ENCODE measurements at regions not wholly inside any gene's neighbourhood (a gene's known extent, or its start where the extent isn't known, plus 50 kb on each side); places are given as distances from the start of the nearest gene placed in this dataset.
A peak's percentile ranks its signal among the peaks of the same experiment; 100 is the strongest.

DNA sequence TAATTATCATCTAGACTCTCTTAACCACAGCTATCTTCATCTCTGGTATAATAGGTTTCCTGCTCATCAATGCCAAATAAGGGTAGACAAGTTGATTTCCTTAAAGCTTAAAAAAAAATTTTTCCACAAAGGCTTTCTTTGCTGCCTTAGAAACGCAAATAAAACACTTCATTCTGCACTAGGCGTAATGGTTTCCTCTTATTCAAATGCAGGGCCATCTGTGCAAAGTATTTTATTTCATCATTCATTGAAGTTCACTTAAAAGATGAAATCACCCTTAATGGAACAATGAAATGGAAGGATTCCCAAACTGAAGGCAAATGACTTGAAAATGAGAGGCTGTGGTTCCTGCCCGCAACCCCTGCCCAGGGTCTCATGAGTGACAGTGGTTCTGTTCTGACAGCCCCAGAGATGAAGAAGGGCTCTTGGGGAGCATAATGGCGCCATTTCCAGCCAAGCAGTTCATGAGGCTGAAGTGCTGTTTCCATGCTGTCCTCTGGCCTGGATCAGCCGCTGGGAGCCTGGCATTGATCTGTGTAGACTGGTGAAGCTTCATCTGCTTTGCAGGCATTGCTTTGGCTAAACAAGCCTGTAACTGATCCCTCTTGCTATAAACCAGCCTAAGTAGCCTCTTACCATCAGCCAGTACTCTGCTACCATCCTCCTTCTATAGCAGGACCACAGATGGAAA, 276.9 kb upstream of the WWC1 start:
- no peak for DNase-seq

DNA sequence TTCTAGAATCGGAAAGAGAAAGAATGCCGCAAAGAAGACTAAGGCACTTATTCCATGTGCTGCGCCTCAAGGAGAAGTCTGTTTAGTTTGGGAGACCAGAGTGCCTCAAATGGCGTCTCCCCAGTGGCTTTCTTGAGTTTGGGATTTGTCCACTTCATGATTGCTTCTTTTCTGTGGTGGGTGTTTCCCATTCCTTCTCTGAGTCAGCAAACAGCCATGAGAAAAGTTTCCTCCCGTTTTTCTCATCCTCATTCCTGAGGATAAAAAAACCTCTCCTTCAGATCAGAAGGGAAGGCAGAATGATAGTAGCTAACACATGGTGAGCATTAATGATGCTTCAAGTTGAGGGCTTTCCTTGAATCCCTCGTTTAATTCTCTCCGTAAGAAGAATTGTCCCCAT, 275.9 kb upstream of the WWC1 start:
- DNase-seq = no peak

DNA sequence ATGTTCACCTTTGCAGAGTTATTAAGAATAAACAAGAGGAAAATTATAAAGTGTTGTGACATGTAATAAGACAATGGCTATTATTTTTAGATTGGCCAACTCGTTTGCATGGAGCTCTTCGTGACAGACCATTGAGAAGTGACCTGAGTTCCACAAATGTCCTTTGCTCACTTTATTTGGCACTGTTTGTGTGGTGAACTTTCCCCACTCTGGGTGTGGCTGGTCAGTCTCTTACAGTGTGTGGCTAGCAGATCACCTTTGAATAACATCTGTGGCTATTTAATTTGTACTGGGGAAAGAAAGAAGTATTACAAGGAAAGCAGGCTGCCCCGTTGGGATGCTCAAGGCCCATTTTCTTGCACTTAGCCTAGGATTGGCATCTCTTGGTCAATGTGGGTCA, 274.1 kb upstream of the WWC1 start:
- DNase-seq = no peak

GRCh38 chr5:168019143-168019542, 272.3 kb upstream of the WWC1 start:
- DNase-seq = no peak

- no peak for DNase-seq
Measured at GRCh38 chr5:168020542-168021294, 270.7 kb upstream of the WWC1 start.

GRCh38 chr5:168022446-168023169, 268.8 kb upstream of the WWC1 start:
- no peak for DNase-seq

- no peak for DNase-seq
Measured at GRCh38 chr5:168023191-168023590, 268.3 kb upstream of the WWC1 start.

DNA sequence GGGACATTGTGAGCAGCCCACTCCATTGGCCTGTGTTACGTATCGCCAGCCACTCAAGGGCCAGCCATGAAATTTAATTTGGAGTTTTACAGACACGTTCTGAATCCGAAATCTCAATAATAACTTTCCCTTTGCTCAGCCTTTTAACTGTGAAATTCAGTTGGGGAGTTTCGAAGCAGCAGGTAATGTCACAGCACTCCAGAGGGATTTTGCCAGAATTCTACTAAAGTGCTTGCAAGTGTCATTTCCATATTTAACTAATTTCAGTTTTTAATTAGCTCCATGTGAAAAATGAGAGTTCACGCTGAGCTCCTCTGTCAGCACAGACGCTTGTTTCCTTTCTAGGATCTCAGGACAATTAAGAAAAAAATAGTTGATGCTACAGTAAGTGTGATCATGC, 267.1 kb upstream of the WWC1 start:
- no peak for DNase-seq

GRCh38 chr5:168027007-168027406, 264.4 kb upstream of the WWC1 start:
- DNase-seq = no peak

DNA sequence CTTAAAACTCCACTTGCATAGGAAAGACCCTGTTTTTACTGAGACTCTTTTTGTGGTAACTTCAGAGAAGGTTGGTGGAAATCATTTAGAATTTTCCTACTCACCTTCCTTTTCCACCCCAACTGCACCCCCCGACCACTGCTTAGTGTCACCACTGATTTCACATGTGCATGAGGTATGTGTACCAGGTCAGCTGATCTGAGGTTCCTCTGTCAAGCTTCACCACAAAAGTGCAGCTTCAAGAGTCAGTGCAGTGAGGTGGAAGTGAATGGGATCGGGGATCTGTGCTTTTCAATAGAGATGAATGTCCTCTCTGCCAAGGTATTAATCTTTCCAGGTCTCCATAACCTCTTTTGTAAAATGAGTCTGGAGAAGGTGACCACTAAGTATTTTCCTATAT, 260.5 kb upstream of the WWC1 start:
- no peak for DNase-seq

DNA sequence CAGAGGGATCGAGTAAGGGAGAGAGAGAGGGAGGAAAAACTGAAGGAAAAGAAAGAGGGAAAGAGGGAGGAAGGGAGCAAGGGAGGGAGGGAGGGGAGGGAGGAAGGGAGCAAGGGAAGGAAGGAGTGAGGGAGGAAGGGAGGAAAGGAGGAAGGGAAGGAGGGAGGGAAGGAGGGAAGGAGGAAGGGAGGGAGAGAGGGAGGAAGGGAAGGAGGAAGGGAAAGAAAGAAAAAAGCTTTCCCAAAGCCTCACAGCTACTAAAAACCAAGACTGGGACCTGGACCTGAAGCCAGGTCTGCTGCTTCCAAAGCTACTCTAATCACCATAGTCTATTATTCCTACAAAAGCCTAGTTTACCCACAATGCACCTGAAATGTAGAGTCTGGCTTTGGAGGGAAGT, 259.8 kb upstream of the WWC1 start:
- DNase-seq = no peak

DNA sequence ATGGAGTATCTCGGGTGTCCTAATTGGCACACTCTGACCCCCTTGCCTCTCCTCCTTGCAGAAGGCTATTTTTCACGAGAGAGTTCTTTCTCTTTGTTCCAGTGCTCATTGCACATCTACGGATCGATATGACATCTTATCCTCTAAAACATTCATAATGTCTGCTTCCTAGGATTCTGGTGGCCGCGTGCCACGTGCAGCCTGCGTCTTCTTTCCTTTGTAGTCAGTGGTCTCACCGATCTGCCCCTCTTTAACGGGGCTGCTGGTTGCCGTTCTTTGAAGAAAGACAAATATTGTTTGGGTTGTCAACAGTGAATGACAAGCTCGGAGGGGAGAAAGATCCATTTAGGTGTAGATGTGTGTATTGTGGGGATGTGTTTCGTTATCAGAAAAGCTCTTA, 252.4 kb upstream of the WWC1 start:
- no peak for DNase-seq

- DNase-seq = no peak
Measured at GRCh38 chr5:168039566-168040248, 251.7 kb upstream of the WWC1 start.

DNA sequence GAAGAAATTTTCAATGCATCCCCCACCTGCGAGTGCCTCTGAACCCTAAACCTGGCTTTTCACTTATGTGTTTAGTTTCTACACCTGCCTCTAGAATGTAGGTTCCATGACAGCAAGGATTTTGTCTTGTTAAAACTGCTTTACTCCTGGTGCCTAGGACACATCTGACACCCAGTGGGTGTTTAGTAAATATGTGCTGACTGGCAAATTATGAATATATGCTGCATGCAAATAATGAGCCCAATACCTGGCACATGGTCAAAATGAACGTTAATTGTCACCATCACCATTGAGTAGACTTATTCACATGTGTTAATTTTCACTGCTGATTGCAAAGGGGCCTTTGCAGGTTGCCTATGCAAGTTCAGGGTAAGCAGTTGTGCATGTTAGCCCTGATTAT, 249.9 kb upstream of the WWC1 start:
- no peak for DNase-seq

DNA sequence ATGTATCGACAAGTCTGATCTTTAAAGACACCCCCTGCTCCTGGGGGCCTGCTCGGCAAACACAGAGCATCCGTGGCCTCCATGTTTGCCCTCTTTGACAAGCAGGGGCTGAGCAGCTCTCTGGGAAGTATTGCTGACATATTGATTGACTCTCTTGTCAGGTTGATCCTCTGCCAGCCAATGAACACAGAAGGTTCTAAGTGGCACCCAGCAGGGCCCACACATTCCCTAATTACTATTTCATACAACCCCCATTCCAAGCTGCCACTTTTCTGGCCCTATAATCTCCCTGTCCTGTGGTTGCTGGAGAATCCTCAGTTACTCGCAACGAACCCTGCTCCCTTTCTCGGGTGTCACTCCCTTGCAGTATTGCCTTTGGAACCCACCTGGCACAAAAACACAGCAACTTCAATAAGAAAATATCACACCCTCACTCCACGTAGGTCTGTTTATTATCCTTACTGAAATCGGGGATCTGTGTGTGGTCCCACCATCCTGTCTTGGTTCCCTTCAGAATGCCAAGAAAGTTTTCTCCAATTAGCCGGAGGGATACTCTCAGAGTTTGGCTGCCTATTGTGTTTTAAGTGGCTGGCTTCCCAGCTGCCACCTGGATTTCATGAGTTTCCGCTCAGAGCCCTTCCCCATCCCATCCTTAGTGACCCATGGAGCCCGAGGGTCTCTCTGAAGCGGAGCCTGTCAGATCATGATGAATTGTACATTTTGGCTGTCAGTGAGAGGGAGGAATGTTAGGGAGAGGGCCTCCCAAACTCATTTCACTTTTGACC, 249.0 kb upstream of the WWC1 start:
- no peak for DNase-seq

DNA sequence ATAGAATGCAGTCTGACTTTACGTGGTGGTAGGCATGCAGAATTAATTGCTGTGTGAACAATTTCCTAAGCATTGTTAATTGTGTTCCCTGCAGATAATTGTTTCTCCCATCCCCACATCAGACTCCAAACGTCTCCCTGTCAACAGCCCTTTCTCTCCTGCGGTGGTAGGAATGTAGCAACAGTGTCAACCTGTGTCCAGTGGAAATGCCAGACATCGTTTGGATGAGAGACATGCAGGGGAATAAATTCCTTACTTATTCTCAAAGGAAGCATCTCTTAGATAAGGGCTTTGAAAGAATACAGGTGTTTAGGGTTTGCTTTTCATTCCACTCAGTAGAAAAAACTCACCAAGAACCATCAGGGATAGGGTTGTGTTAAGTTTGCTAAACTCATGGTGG, 245.3 kb upstream of the WWC1 start:
- no peak for DNase-seq

DNA sequence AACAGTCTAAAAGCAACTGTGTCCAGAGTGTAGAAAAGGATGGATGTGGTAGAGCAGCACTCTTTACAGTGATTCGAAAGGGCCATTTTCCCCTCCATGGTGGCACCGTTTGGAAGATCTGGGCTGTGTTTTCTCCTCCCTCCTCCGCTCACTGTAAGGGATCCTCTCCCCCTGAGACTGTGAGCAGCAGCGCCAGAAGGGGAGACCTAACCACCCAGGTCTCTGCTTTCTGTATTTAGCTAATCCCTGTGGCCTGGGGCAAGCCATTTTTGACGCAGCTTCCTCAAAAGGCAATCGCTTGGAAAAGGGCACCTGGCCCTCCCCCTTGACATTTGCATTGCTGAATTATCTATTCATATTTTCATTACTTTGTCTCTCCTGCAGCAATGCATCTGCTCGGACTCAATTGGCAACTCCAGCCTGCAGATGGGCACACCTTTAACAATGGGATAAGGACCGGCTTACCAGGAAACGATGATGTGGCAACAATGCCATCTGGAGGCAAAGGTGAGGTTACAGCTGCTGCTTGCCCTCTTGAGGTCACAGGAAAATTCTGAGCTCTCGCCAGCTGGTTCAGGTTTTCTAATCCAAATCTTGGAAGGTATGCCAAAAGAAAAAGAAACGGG, 244.3 kb upstream of the WWC1 start:
- DNase-seq = peak; percentile 28

GRCh38 chr5:168047669-168048111, 243.8 kb upstream of the WWC1 start:
- no peak for DNase-seq

- no peak for DNase-seq
Measured at GRCh38 chr5:168048486-168048885, 243.0 kb upstream of the WWC1 start.

DNA sequence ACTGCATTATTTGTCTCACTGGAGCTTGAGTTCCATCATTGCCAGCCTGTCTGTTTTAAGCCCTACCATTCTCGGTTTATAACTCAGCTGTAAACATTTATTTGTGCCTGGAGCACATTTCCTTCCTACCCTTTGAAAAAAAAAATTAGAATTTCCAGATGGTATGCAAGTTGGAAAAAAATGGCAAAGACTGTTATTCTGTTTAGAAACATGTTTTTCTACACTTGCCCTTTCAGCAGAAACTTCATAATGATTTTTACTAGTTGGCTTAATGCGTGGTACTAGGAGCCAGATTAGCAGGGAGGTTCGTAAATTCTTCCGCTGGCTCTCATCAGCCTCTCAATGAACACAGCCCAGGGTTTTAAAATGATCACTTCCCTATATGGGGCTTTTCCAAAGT, 238.8 kb upstream of the WWC1 start:
- DNase-seq = no peak

DNA sequence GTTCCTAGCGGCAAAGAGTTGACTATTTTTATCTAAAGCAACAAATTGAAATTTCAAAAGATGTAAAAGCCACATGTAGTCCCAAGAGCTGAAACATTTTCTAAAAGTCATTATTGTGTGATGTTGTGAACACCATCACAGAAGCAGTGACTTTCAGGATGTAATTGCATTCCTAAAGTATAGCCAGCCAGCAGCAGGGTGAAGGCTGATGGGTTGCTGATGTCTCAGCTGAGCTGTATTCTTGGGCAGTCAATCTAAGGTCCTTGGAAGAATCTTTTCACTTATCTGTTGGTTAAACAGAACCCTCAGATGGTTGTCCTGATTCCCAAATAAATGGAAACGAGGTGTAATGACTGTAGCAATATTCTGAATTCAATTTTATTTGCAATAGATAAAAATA, 237.4 kb upstream of the WWC1 start:
- no peak for DNase-seq

DNA sequence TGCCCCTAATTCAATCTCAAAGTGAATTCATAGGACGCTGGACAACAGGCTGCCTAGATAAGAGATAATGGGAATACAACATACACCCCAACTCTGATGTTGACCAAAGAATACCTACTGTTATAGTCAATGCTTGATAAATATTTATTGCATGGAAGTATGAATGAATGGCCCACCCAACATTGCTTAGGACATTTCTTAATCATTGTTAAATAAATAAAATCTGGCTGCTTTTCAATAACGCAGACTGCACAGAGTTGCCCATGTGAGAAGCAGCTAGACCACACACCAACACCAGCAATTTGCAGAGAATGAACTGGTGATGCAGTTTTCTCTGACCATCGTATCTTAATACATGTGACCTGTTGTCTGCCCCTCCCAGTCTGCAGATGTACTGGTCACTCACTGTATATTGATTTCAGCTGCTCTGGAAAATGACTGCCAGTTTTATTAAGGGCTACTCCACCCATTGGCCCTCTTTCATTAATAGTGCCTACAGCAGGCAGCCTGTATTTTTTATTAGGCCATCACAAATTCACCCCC, 236.2 kb upstream of the WWC1 start:
- DNase-seq = no peak
